HEK293 (cell line): ENCODE measurements at regions not wholly inside any gene's neighbourhood (a gene's known extent, or its start where the extent isn't known, plus 50 kb on each side); places are given as distances from the start of the nearest gene placed in this dataset.

Experiments used
- CTCF ChIA-PET: fragments of 350-600 bp; formaldehyde crosslinking; extraction: SDS; loops from one replicate; lab custom pipeline; 2021; ENCODE audit warnings: antibody characterized with exemption; lab: Yijun Ruan, JAX
- POLR2A ChIA-PET: fragments of 300-600 bp; formaldehyde crosslinking; extraction: SDS; loops from one replicate; lab custom pipeline; 2020; ENCODE audit warnings: antibody characterized with exemption, inconsistent platforms; lab: Yijun Ruan, JAX
- H3K27ac ChIP-seq: fragments of 200-500 bp; sonication (Bioruptor generic); 2 replicates; pipeline ENCODE4 v1.5.1; 2014; ENCODE audit warnings: low read depth, low read length, control low read depth, inconsistent platforms; ENCODE audit errors: extremely low read depth
- H3K36me3 ChIP-seq, 2 experiments: fragments of 200-500 bp in 1 of 2; sonication (Bioruptor generic) in 1 of 2; 1 replicate in 1 of 2; 2 replicates in 1 of 2; pipeline ENCODE4 v1.5.1; 2014 to 2017; ENCODE audit warnings: inconsistent platforms in 2 of 2, low read length in 2 of 2; ENCODE audit not compliant: control insufficient read depth in 2 of 2, insufficient read depth in 1 of 2
- H3K4me1 ChIP-seq: fragments of 200-500 bp; sonication (Bioruptor generic); 2 replicates; pipeline ENCODE4 v1.5.1; 2014; ENCODE audit warnings: mild to moderate bottlenecking, low read length, inconsistent platforms; ENCODE audit not compliant: control insufficient read depth, insufficient read depth
- H3K4me3 ChIP-seq: 2 replicates; pipeline ENCODE4 v1.5.1; 2011; ENCODE audit warnings: low read depth, mild to moderate bottlenecking, control low read depth, low read length, moderate library complexity
- H3K9me3 ChIP-seq: fragments of 200-500 bp; sonication (Bioruptor generic); 2 replicates; pipeline ENCODE4 v1.5.1; 2014; ENCODE audit warnings: low read depth, low read length, inconsistent platforms; ENCODE audit not compliant: control insufficient read depth, insufficient read depth
- KLF7 ChIP-seq: fragments of 450-650 bp; formaldehyde crosslinking; IDR thresholded peaks from 2 replicates; pipeline ENCODE4 v1.5.1; 2016; ENCODE audit warnings: missing biosample characterization, missing genetic modification characterization, borderline replicate concordance
- PRDM1 ChIP-seq: fragments of 450-650 bp; formaldehyde crosslinking; IDR thresholded peaks from 2 replicates; pipeline ENCODE4; 2016; ENCODE audit warnings: missing biosample characterization, missing genetic modification characterization
- YY2 ChIP-seq: fragments of 450-650 bp; formaldehyde crosslinking; IDR thresholded peaks from 2 replicates; pipeline ENCODE4 v1.5.1; 2016; ENCODE audit warnings: missing biosample characterization, missing genetic modification characterization
- ZBTB6 ChIP-seq: fragments of 450-650 bp; formaldehyde crosslinking; IDR thresholded peaks from 2 replicates; pipeline ENCODE4 v1.5.1; 2017; ENCODE audit warnings: missing biosample characterization, missing genetic modification characterization
- ZFP3 ChIP-seq: fragments of 450-650 bp; formaldehyde crosslinking; IDR thresholded peaks from 2 replicates; pipeline ENCODE4 v1.5.1; 2016; ENCODE audit warnings: low read depth, missing biosample characterization, missing genetic modification characterization
- ZNF146 ChIP-seq: fragments of 450-650 bp; formaldehyde crosslinking; IDR thresholded peaks from 2 replicates; pipeline ENCODE4 v1.5.1; 2016; ENCODE audit warnings: missing biosample characterization, missing genetic modification characterization
- ZNF16 ChIP-seq: fragments of 450-650 bp; formaldehyde crosslinking; IDR thresholded peaks from 2 replicates; pipeline ENCODE4 v1.5.1; 2016; ENCODE audit warnings: low read depth, missing biosample characterization, missing genetic modification characterization
- ZNF169 ChIP-seq: fragments of 450-650 bp; formaldehyde crosslinking; IDR thresholded peaks from 2 replicates; pipeline ENCODE4 v1.5.1; 2016; ENCODE audit warnings: missing biosample characterization, missing genetic modification characterization
- ZNF280C ChIP-seq: fragments of 450-650 bp; formaldehyde crosslinking; IDR thresholded peaks from 2 replicates; pipeline ENCODE4 v1.5.1; 2016; ENCODE audit warnings: missing biosample characterization, missing genetic modification characterization
- ZNF280D ChIP-seq: fragments of 450-650 bp; formaldehyde crosslinking; IDR thresholded peaks from 2 replicates; pipeline ENCODE4 v1.5.1; 2016; ENCODE audit warnings: missing biosample characterization, missing genetic modification characterization
- ZNF335 ChIP-seq: fragments of 450-650 bp; formaldehyde crosslinking; conservative IDR thresholded peaks from 2 replicates; pipeline ENCODE4 v1.5.1; 2016; ENCODE audit warnings: missing biosample characterization, missing genetic modification characterization
- ZNF423 ChIP-seq: fragments of 450-650 bp; formaldehyde crosslinking; IDR thresholded peaks from 2 replicates; pipeline ENCODE4 v1.5.1; 2016; ENCODE audit warnings: missing biosample characterization, missing genetic modification characterization
- ZNF585B ChIP-seq: fragments of 450-650 bp; formaldehyde crosslinking; IDR thresholded peaks from 2 replicates; pipeline ENCODE4 v1.5.1; 2016; ENCODE audit warnings: missing biosample characterization, missing genetic modification characterization
- ZNF692 ChIP-seq: fragments of 450-650 bp; formaldehyde crosslinking; IDR thresholded peaks from 2 replicates; pipeline ENCODE4 v1.5.1; 2016; ENCODE audit warnings: missing biosample characterization, missing genetic modification characterization
- ZNF704 ChIP-seq: fragments of 450-650 bp; formaldehyde crosslinking; IDR thresholded peaks from 2 replicates; pipeline ENCODE4 v1.5.1; 2016; ENCODE audit warnings: missing biosample characterization, missing genetic modification characterization
- ZNF777 ChIP-seq: fragments of 450-650 bp; formaldehyde crosslinking; IDR thresholded peaks from 2 replicates; pipeline ENCODE4 v1.5.1; 2017; ENCODE audit warnings: missing biosample characterization, missing genetic modification characterization, borderline replicate concordance
- ZNF843 ChIP-seq: fragments of 450-650 bp; formaldehyde crosslinking; IDR thresholded peaks from 2 replicates; pipeline ENCODE4 v1.5.1; 2016; ENCODE audit warnings: missing biosample characterization, missing genetic modification characterization
- TF ChIP-seq, protein P1 (sequence below): fragments of 450-650 bp; formaldehyde crosslinking; IDR thresholded peaks from 2 replicates; pipeline ENCODE4 v1.5.1; 2016; ENCODE audit warnings: missing biosample characterization, missing genetic modification characterization
- TF ChIP-seq, protein P2 (sequence below): fragments of 450-650 bp; formaldehyde crosslinking; IDR thresholded peaks from 2 replicates; pipeline ENCODE4 v1.5.1; 2016; ENCODE audit warnings: missing biosample characterization, missing genetic modification characterization
- TF ChIP-seq, protein P3 (sequence below): fragments of 450-650 bp; formaldehyde crosslinking; IDR thresholded peaks from 2 replicates; pipeline ENCODE4 v1.5.1; 2016; ENCODE audit warnings: missing biosample characterization, missing genetic modification characterization

GRCh38 chr11:19435306-19435989 is 194.7 kb upstream of the E2F8 start:
- POLR2A ChIA-PET = no interaction called here
- Histone ChIP-seq H3K4me1 (no peaks in the 10 kb centered on the region), H3K27ac (no peak overlapping the region), H3K9me3 (no peaks in the 10 kb centered on the region), H3K4me3 (no peak overlapping the region), H3K36me3 (no peaks in the 10 kb centered on the region)
- CTCF ChIA-PET = interaction anchor here (0.5 to 0.9 kb wide), 3 partner anchors 58 to 125 kb away, joined by 3 to 4 read pairs (median 4); no protein-coding TSS in a partner anchor
- TF ChIP-seq, protein P1, sequence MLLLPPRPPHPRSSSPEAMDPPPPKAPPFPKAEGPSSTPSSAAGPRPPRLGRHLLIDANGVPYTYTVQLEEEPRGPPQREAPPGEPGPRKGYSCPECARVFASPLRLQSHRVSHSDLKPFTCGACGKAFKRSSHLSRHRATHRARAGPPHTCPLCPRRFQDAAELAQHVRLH (tag by site-specific recombination) = no peak
- TF ChIP-seq ZNF692 (tag by site-specific recombination) (no peak), ZNF280C (no peak), ZNF843 (tag by site-specific recombination) (no peak), YY2 (tag by site-specific recombination) (no peak), ZNF16 (no peak), ZNF169 (no peak), KLF7 (tag by site-specific recombination) (no peak), ZNF146 (tag by site-specific recombination) (no peak), ZNF704 (tag by site-specific recombination) (no peak), ZFP3 (tag by site-specific recombination) (no peak), ZNF777 (tag by site-specific recombination) (no peak), ZNF280D (tag by site-specific recombination) (no peak), PRDM1 (tag by site-specific recombination) (no peak), ZNF423 (no peak), ZNF335 (no peak), ZBTB6 (no peak), ZNF585B (no peak)
- TF ChIP-seq, protein P2, sequence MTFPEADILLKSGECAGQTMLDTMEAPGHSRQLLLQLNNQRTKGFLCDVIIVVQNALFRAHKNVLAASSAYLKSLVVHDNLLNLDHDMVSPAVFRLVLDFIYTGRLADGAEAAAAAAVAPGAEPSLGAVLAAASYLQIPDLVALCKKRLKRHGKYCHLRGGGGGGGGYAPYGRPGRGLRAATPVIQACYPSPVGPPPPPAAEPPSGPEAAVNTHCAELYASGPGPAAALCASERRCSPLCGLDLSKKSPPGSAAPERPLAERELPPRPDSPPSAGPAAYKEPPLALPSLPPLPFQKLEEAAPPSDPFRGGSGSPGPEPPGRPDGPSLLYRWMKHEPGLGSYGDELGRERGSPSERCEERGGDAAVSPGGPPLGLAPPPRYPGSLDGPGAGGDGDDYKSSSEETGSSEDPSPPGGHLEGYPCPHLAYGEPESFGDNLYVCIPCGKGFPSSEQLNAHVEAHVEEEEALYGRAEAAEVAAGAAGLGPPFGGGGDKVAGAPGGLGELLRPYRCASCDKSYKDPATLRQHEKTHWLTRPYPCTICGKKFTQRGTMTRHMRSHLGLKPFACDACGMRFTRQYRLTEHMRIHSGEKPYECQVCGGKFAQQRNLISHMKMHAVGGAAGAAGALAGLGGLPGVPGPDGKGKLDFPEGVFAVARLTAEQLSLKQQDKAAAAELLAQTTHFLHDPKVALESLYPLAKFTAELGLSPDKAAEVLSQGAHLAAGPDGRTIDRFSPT = no peak
- TF ChIP-seq, protein P3, sequence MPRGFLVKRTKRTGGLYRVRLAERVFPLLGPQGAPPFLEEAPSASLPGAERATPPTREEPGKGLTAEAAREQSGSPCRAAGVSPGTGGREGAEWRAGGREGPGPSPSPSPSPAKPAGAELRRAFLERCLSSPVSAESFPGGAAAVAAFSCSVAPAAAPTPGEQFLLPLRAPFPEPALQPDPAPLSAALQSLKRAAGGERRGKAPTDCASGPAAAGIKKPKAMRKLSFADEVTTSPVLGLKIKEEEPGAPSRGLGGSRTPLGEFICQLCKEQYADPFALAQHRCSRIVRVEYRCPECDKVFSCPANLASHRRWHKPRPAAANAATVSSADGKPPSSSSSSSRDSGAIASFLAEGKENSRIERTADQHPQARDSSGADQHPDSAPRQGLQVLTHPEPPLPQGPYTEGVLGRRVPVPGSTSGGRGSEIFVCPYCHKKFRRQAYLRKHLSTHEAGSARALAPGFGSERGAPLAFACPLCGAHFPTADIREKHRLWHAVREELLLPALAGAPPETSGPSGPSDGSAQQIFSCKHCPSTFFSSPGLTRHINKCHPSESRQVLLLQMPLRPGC (tag by site-specific recombination) = no peak
